Right ventricle myocardium superior (tissue), 1 donor: ENCODE measurements at regions not wholly inside any gene's neighbourhood (a gene's known extent, or its start where the extent isn't known, plus 50 kb on each side); places are given as distances from the start of the nearest gene placed in this dataset.
"Not testable (repeated sequence)": the region's sequence is repeated elsewhere in the genome, so short reads cannot be mapped to it uniquely, and the experiment has no call there.

Experiments used
- ATAC-seq: fragments of 200-7000 bp; cut with Tn5 transposase; one replicate; pipeline ENCODE4 v1.9.1; 2020; ENCODE audit warnings: mild to moderate bottlenecking; ENCODE audit not compliant: poor library complexity
- DNase-seq: peaks from one replicate; pipeline ENCODE4 v3.0.0-alpha.2; 2020
- intact Hi-C: fragments of 100-400 bp; cut with DNase I; formaldehyde crosslinking; loops from one replicate; pipeline ENCODE4 v1.11.2; 2022
- donor health status: DM: no; HTN: yes; CAD: no; lungs with severe emphysema.

GRCh38 chr7:16369855-16370254, 51.5 kb downstream of the CRPPA start:
- intact Hi-C loops: no loop called here
- ATAC-seq: no peak
- no peak for DNase-seq

GRCh38 chr7:16369309-16369708, 52.0 kb downstream of the CRPPA start:
- intact Hi-C loops, DNase-seq, ATAC-seq: not testable (repeated sequence)

- ATAC-seq (no peak), DNase-seq (no peak)
- intact Hi-C loops: no loop called here
Measured at GRCh38 chr7:16368885-16369284, 52.5 kb downstream of the CRPPA start.

- DNase-seq: no peak
- intact Hi-C loops: no loop called here
- no peak for ATAC-seq
Measured at GRCh38 chr7:16367115-16367514, 54.2 kb downstream of the CRPPA start.

GRCh38 chr7:16365952-16366351, 55.4 kb downstream of the CRPPA start:
- no peak for DNase-seq
- ATAC-seq: no peak
- intact Hi-C loops: no loop called here

- ATAC-seq: no peak
- DNase-seq: no peak
- intact Hi-C loops: no loop called here
Measured at GRCh38 chr7:16365177-16365576, 56.2 kb downstream of the CRPPA start.

- intact Hi-C loops: no loop called here
- DNase-seq: no peak
- no peak for ATAC-seq
Measured at GRCh38 chr7:16359216-16359615, 62.1 kb downstream of the CRPPA start.

- DNase-seq (no peak), ATAC-seq (peak; percentile 45)
- intact Hi-C loops: no loop called here
Measured at GRCh38 chr7:16357921-16358320, 63.4 kb downstream of the CRPPA start.

GRCh38 chr7:16357474-16357873, 63.9 kb downstream of the CRPPA start:
- intact Hi-C loops: no loop called here
- ATAC-seq (no peak), DNase-seq (no peak)

GRCh38 chr7:16356301-16356958, 64.9 kb downstream of the CRPPA start:
- ATAC-seq (no peak), DNase-seq (no peak)
- intact Hi-C loops: no loop called here

- ATAC-seq: no peak
- intact Hi-C loops: no loop called here
- no peak for DNase-seq
Measured at GRCh38 chr7:16354573-16354972, 66.8 kb downstream of the CRPPA start.

GRCh38 chr7:16353226-16353625, 68.1 kb downstream of the CRPPA start:
- no peak for DNase-seq
- no peak for ATAC-seq
- intact Hi-C loops: no loop called here

GRCh38 chr7:16350634-16351033, 70.7 kb downstream of the CRPPA start:
- intact Hi-C loops: no loop called here
- ATAC-seq: no peak
- no peak for DNase-seq

GRCh38 chr7:16348251-16348650, 73.1 kb downstream of the CRPPA start:
- DNase-seq (no peak), ATAC-seq (no peak)
- intact Hi-C loops: no loop called here

GRCh38 chr7:16347827-16348192, 73.5 kb downstream of the CRPPA start:
- DNase-seq: no peak
- ATAC-seq: peak; percentile 74
- intact Hi-C loops: no loop called here

- intact Hi-C loops: no loop called here
- ATAC-seq: no peak
- DNase-seq: no peak
Measured at GRCh38 chr7:16347066-16347826, 74.1 kb downstream of the CRPPA start.

- DNase-seq: no peak
- peak; percentile 64 for ATAC-seq
- intact Hi-C loops: no loop called here
Measured at GRCh38 chr7:16345979-16346958, 75.1 kb downstream of the CRPPA start.

GRCh38 chr7:16344927-16345326, 76.4 kb downstream of the CRPPA start:
- no peak for ATAC-seq
- DNase-seq: no peak
- intact Hi-C loops: no loop called here

- intact Hi-C loops: no loop called here
- ATAC-seq (no peak), DNase-seq (no peak)
Measured at GRCh38 chr7:16343612-16344011, 77.7 kb downstream of the CRPPA start.
